ENCODE measurements at regions not wholly inside any gene's neighbourhood (a gene's known extent, or its start where the extent isn't known, plus 50 kb on each side); places are given as distances from the start of the nearest gene placed in this dataset.

DNA sequence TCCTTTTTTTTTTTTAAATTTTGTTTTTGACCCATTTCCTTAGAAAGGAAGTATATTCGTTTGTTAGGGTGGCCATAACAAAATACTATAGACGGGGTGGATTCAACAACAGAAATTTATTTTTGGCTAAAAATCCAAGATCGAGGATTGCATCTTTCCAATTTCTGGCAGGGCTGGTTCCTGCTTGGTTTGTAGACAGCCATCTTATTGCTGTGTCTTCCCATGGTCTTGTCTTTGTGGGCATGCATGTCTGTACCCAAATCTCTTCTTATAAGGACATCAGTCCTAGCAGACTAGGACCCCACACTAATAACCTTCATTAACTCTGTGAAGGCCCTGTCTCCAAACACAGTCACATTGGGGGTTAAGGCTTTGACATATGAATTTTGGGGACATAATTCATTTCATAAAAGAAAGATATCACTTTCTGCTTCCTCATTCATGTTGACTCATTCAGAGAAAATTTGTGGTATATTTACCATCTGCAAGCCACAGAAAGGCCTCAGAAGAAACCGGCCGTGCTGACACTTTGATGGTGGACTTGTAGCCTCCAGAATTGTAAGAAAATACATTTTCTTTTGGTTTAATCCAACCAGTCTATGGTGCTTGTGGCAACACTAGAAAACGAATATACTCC, 262.1 kb downstream of the LPIN1 start:
- TF ChIP-seq, protein P1, sequence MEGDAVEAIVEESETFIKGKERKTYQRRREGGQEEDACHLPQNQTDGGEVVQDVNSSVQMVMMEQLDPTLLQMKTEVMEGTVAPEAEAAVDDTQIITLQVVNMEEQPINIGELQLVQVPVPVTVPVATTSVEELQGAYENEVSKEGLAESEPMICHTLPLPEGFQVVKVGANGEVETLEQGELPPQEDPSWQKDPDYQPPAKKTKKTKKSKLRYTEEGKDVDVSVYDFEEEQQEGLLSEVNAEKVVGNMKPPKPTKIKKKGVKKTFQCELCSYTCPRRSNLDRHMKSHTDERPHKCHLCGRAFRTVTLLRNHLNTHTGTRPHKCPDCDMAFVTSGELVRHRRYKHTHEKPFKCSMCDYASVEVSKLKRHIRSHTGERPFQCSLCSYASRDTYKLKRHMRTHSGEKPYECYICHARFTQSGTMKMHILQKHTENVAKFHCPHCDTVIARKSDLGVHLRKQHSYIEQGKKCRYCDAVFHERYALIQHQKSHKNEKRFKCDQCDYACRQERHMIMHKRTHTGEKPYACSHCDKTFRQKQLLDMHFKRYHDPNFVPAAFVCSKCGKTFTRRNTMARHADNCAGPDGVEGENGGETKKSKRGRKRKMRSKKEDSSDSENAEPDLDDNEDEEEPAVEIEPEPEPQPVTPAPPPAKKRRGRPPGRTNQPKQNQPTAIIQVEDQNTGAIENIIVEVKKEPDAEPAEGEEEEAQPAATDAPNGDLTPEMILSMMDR (IDR thresholded peaks at IDR 0.05), result no peak
- TF ChIP-seq POLR2AphosphoS5 (IDR thresholded peaks at IDR 0.05), result no peak
- TF ChIP-seq EP300 (IDR thresholded peaks at IDR 0.05), result no peak
- TF ChIP-seq POLR2A (IDR thresholded peaks at IDR 0.05), result no peak
